Parathyroid adenoma (tissue), 2 donors: ENCODE measurements at regions not wholly inside any gene's neighbourhood (a gene's known extent, or its start where the extent isn't known, plus 50 kb on each side); places are given as distances from the start of the nearest gene placed in this dataset.
"Not testable (repeated sequence)": the region's sequence is repeated elsewhere in the genome, so short reads cannot be mapped to it uniquely, and the experiment has no call there.

Source experiments
- H2AFZ ChIP-seq: fragments of 300-600 bp; sonication (generic); one replicate; pipeline ENCODE4 v1.7.0; 2017; ENCODE audit warnings: antibody characterized with exemption, mild to moderate bottlenecking
- H3K27ac ChIP-seq: fragments of 300-600 bp; sonication (generic); one replicate; pipeline ENCODE4 v1.7.0; 2017
- H3K27me3 ChIP-seq: fragments of 300-600 bp; sonication (generic); one replicate; pipeline ENCODE4 v1.7.0; 2017; ENCODE audit warnings: low read length; ENCODE audit not compliant: control insufficient read depth, insufficient read depth
- H3K36me3 ChIP-seq: fragments of 300-600 bp; sonication (generic); one replicate; pipeline ENCODE4 v1.7.0; 2017; ENCODE audit warnings: low read length; ENCODE audit not compliant: control insufficient read depth, insufficient read depth
- H3K4me1 ChIP-seq: fragments of 300-600 bp; sonication (generic); one replicate; pipeline ENCODE4 v1.7.0; 2017; ENCODE audit warnings: control low read depth
- H3K4me2 ChIP-seq: fragments of 300-600 bp; sonication (generic); one replicate; pipeline ENCODE4 v1.7.0; 2017; ENCODE audit warnings: low read length
- H3K4me3 ChIP-seq: fragments of 300-600 bp; sonication (generic); one replicate; pipeline ENCODE4 v1.7.0; 2017; ENCODE audit warnings: low read depth, low read length
- H3K79me2 ChIP-seq: fragments of 300-600 bp; sonication (generic); one replicate; pipeline ENCODE4 v1.7.0; 2017; ENCODE audit warnings: control low read depth
- H3K9ac ChIP-seq: fragments of 300-600 bp; sonication (generic); one replicate; pipeline ENCODE4 v1.7.0; 2017; ENCODE audit warnings: mild to moderate bottlenecking
- H3K9me3 ChIP-seq: fragments of 300-600 bp; sonication (generic); one replicate; pipeline ENCODE4 v1.7.0; 2017; ENCODE audit warnings: low read length; ENCODE audit not compliant: control insufficient read depth
- CTCF ChIP-seq: fragments of 300-600 bp; sonication (generic); IDR thresholded peaks from one replicate; pipeline ENCODE4 v1.7.0; 2017; ENCODE audit warnings: antibody characterized with exemption, mild to moderate bottlenecking
- donor health status: primary hyperparathyroidism.

- Histone ChIP-seq H3K4me2 (no peak overlapping the region), H3K4me3 (no peak overlapping the region), H3K4me1 (no peaks in the 10 kb centered on the region), H3K27ac (no peak overlapping the region), H3K79me2 (no peaks in the 10 kb centered on the region), H3K9ac (no peak overlapping the region), H2AFZ (no peak overlapping the region), H3K27me3 (no peaks in the 10 kb centered on the region), H3K9me3 (no peaks in the 10 kb centered on the region), H3K36me3 (no peaks in the 10 kb centered on the region)
- no peak for TF ChIP-seq CTCF
Observed at GRCh38 chr1:88581703-88582102, 102.4 kb upstream of the PKN2 start.

- Histone ChIP-seq H3K27ac (no peak overlapping the region), H3K4me1 (no peaks in the 10 kb centered on the region), H3K79me2 (no peaks in the 10 kb centered on the region), H3K4me3 (no peak overlapping the region), H3K36me3 (no peaks in the 10 kb centered on the region), H3K4me2 (no peak overlapping the region), H3K27me3 (no peaks in the 10 kb centered on the region), H3K9ac (no peak overlapping the region), H3K9me3 (no peaks in the 10 kb centered on the region), H2AFZ (no peak overlapping the region)
- no peak for TF ChIP-seq CTCF
Observed at GRCh38 chr1:88593358-88593757, 90.7 kb upstream of the PKN2 start.

GRCh38 chr1:88595355-88596002 lies 88.6 kb upstream of the PKN2 start:
- TF ChIP-seq CTCF: no peak

DNA sequence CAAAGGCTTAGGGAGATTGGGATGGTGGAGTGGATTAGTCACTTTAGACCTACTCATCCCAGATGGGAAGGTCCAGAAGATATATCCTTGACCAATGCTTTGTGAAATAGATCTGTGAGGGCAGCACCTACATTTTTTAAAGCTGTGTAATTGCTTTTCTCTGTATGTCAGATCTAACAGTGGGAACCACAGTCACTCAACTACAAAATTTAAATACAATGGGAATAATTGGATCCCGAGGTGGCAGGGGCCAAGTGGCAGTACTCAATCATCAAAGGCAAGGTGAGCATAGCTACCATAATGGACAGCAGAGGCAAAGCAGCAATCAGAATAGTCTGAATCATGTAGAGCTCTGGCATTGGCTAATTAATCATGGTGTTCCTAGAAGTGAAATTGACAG lies 86.1 kb upstream of the PKN2 start:
- not testable (repeated sequence) for H3K9me3 ChIP-seq, H3K36me3 ChIP-seq, H3K4me3 ChIP-seq, H3K4me2 ChIP-seq, H2AFZ ChIP-seq, H3K79me2 ChIP-seq, H3K4me1 ChIP-seq, H3K9ac ChIP-seq, H3K27me3 ChIP-seq, H3K27ac ChIP-seq

More at GRCh38 chr1:88595355-88596002, 88.6 kb upstream of the PKN2 start:
- Histone ChIP-seq H3K9me3 (no peaks in the 10 kb centered on the region), H3K79me2 (no peaks in the 10 kb centered on the region), H3K4me2 (no peak overlapping the region), H3K9ac (no peak overlapping the region), H3K27ac (no peak overlapping the region), H3K27me3 (no peaks in the 10 kb centered on the region), H3K36me3 (no peaks in the 10 kb centered on the region), H2AFZ (no peak overlapping the region), H3K4me3 (no peak overlapping the region), H3K4me1 (no peaks in the 10 kb centered on the region)

DNA sequence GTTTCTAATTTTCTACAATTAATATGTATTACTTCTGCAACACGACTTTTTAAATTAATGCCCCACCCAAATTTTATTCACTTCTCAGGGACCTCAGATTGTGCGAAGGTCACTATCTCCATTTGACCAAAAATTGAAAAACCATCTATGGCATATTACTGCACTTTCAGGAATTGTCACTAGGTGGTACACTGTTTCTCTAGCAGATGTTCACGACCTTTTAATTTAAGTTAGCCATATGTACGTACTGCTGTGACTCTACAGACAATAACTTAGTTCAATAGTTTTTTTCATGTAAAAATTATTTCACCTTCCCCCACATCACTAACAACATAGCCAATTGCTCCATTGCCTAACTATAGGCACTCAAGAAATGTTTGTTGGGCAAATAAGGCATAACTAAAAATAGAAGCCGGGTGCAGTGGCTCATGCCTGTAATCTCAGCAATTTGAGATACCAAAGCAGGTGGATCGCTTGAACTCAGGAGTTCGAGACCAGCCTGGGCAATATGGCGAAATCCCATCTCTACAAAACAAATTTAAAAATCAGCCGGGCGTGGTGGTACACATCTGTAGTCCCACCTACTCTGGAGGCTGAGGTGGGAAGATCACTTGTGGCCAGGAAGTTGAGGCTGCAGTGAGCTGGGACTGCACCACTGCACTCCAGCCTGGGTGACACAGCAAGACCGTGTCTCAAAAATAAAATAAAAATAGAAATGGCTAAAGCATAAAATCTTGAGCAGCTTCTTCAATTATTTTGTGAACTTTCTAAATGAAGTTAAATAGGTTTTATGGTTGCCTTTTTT lies 75.7 kb upstream of the PKN2 start:
- Histone ChIP-seq H3K27ac (no peak overlapping the region), H3K4me1 (no peaks in the 10 kb centered on the region), H3K79me2 (no peaks in the 10 kb centered on the region), H3K36me3 (no peaks in the 10 kb centered on the region), H3K9ac (no peak overlapping the region), H3K27me3 (no peaks in the 10 kb centered on the region), H2AFZ (no peak overlapping the region), H3K9me3 (no peaks in the 10 kb centered on the region), H3K4me2 (no peak overlapping the region), H3K4me3 (no peak overlapping the region)
- TF ChIP-seq CTCF: no peak
